ENCODE measurements at regions not wholly inside any gene's neighbourhood (a gene's known extent, or its start where the extent isn't known, plus 50 kb on each side); places are given as distances from the start of the nearest gene placed in this dataset.
"Not testable (repeated sequence)": the region's sequence is repeated elsewhere in the genome, so short reads cannot be mapped to it uniquely, and the experiment has no call there.

DNA sequence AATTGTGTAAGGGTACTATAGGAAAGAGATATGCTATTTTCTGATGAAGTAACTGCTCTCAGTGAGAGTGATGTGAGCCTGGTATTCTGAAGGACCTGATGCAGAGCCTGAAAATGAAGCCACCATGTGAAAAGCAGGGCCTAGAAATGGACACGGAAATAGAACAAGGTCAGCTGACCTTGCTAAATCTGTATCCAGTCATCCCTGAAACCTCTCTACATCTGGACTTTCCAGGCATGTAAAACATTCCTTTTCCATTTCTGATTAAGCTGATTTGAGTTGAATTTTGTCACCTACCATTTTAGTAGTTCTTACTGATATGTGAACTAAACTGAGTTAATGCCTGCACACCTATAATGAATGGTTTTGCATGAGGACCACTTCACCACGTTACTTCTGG, 72.4 kb upstream of the NEIL3 start:
- DNase-seq (ENCODE audit: insufficient read length, low spot score) (no peak), FAIRE-seq (no peak)
- TF ChIP-seq POLR2A (IDR thresholded peaks at IDR 0.05; ENCODE audit: low read depth, low read length), result no peak

DNA sequence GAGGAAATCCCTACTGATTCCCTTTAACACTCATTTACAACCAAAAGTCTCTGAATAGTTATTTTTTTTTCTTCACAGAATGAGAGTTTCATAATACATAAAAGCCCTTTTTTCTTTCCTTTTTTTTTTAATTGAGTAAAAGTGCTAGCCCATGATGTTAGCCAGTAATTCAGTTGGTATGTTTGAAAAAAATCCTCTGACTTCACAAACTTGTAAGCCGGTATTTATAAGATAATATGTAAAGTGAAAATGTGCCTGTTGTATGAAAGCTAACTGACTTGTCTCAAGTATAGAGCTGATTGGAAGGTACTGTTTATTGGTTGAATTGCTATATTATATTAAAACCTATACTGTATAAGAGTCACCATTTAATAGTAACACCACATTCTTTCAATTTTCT, 70.2 kb upstream of the NEIL3 start:
- no peak for FAIRE-seq
- DNase-seq (ENCODE audit: insufficient read length, low spot score), result no peak
- TF ChIP-seq POLR2A (IDR thresholded peaks at IDR 0.05; ENCODE audit: low read depth, low read length), result no peak

DNA sequence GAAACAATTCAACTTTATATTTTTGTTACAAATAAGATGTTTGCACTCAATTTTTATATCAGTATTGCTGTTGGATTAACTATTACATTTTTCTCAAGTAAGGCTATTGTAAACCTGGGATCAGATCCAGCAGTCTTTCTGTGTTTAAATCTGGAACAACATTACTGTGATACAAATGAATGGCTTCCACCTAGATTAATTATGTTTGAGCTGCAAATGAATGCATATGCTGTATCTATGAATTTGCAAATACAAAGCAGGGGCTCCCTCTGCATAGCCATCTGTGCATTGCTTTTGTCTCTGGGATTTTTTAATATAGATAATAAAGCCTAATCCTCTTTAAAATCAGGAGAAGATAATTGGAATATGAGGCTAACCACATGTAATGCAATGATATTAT, 69.8 kb upstream of the NEIL3 start:
- DNase-seq (ENCODE audit: insufficient read length, low spot score) (no peak), FAIRE-seq (no peak)
- no peak for TF ChIP-seq POLR2A (IDR thresholded peaks at IDR 0.05; ENCODE audit: low read depth, low read length)

DNA sequence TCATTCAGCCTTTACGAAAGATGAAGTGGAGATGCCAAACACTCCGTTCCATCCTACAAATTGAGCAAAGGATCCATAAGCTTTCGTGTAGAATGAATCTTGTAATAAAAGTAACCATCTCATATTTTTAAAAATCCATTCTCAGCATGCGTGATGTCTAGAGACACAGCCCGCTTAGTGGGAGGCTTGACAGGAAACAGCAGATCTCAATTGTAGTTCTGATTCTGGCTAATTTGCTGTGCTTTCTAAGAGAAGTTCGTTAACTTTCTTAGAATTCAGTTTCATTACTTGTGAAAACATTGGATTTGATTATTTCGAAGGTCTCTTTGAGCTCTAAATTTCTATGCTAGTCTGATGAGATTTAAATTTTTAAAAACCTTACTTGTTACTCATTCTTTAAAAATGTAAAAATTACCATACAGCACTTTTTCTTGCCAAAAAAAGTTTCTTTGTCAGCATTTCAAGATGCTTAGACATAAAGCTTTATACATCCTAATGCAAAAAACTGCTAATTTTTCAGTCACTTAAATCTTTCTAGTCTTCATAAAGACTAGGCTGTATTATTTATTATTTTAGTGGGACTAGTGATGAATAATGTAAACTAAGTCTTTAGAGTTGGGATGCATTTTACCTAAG, 66.9 kb upstream of the NEIL3 start:
- no peak for DNase-seq (ENCODE audit: insufficient read length, low spot score)
- TF ChIP-seq POLR2A (IDR thresholded peaks at IDR 0.05; ENCODE audit: low read depth, low read length), result no peak
- FAIRE-seq, result no peak

DNA sequence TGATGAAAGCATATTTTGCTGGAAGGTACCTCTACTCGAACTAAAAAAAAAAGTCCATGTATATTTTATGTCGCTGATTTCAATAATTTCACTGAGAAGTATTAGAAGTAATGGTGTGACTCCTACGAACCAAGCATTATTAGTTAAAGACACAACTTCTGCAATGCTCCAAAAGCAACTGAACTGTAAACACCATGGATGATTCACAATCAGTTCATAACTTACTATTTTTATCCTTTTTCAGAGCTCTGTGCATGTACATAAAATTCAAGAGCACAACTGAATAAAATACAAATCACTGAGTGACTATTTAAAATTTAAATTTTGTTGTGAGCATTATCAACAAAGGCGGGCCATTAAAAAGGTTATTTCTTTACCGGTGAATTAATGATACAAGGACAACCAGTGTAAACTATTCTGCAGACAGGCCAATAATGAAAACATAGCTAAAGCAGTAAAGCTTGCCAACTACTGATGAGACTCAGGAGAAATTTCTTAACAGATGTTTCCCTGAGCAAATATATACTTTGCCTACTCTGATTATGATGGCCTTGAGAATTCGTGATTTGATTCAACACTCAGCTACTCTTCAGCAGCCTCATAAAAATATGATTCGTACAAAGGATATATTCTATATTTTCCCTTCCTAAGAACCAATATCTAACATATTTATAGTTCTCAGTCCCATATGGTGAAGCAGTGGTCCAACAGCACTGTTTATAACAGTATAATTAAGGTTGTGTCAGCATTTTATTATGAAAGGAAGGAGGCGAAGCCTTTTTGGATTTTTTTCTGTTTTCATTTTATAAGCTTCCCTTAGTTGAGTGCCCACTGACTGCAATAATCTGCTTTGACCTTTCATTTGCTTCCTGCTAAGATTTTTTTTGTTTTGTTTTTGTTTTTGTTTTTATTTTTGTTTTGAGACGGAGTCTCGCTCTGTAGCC, 62.8 kb upstream of the NEIL3 start:
- no peak for TF ChIP-seq POLR2A (IDR thresholded peaks at IDR 0.05; ENCODE audit: low read depth, low read length)
- DNase-seq (ENCODE audit: insufficient read length, low spot score) (no peak), FAIRE-seq (no peak)

DNA sequence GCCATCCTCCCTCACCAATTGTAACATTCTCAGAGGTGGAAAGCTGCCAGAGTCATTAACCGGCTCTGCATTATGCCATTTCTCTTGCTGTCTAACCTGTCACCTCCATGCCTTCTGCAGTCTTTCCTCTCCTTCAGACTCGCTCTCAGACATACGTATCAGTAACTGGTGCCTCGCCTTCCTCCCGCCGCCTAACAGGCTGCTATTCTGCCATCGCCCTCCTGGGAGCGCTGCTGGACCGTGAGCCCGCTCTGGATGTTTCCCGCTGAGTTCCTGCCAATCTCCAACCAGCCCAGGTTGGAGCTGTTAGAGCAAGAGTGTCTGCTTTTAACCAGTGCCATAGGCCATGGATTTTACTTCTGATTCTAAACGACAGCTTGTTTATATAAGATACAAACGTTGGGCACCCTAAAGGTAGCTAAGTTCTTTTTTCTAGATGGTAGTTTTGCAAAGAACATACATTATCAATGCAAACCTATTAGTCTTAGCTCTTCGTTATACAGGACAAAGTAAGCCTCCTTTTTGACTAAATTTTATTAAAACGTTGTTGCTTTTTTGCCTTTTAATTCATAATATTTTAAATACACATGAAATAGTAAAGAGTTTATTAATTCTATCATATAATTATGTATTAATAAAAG, 59.5 kb upstream of the NEIL3 start:
- FAIRE-seq (peak; percentile 62), DNase-seq (ENCODE audit: insufficient read length, low spot score) (peak; percentile 24)
- TF ChIP-seq POLR2A (IDR thresholded peaks at IDR 0.05; ENCODE audit: low read depth, low read length), result no peak

DNA sequence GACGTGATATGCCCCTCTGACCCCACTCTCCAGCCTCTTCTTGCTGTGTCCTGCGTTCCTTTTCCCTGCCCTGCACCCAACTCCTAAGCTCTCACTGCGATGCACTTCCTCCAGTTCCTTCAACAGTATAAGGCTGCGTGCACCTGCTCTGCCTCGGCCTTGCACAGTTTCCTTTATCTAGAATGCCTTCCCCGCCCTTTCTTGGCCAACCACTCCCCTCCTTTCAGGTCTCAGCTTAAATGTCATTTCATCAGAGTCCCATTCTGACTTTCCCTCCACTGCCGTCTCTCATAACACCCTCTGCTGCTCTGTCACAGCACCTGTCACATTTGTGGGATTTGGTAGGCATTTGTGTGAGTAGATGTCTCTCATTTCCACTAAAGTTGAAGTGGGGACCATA, 58.4 kb upstream of the NEIL3 start:
- FAIRE-seq, result no peak
- no peak for TF ChIP-seq POLR2A (IDR thresholded peaks at IDR 0.05; ENCODE audit: low read depth, low read length)
- DNase-seq (ENCODE audit: insufficient read length, low spot score), result no peak

DNA sequence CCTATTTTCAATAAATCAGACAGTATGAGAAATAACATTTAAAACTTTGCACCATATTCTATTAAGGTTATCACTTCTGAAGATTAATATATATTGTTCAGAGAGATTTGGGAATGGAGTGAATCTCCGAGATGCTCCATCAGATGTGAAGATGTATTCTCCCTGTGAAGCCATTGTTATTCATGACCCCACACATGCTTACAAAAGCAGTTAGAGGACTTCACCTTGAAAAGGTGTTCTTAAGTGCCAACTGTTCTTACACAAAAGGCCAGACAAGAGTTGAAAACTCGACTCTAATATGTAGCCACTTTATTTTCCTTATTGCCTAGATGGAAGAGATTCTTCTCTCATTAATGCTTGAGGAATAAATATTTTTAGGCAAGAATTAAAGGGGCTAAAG, 54.3 kb upstream of the NEIL3 start:
- no peak for FAIRE-seq
- TF ChIP-seq POLR2A (IDR thresholded peaks at IDR 0.05; ENCODE audit: low read depth, low read length), result no peak

DNA sequence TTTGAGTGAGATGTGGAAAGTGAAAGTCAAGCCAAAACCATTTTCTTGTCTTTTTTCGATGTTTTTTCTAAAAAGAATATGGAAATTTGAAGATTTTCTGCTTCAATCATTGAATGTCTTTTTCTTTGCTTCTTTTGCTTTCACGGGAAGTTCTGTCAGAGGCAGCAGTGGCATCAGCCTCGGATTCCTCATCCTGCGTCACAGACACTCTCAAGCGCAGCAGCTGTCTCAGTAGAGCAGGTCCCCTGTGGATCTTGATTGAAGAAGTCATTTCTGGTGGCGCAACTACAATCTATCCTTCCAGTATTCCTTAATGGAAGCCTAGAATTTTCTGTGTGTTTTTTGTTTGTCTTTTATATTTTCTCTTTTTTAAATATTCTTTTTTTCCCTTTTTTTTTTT, 52.7 kb upstream of the NEIL3 start:
- TF ChIP-seq POLR2A (IDR thresholded peaks at IDR 0.05; ENCODE audit: low read depth, low read length), result no peak
- DNase-seq (ENCODE audit: insufficient read length, low spot score), result no peak

More for the DNA sequence above, 54.3 kb upstream of the NEIL3 start:
- no peak for DNase-seq (ENCODE audit: insufficient read length, low spot score)

DNA sequence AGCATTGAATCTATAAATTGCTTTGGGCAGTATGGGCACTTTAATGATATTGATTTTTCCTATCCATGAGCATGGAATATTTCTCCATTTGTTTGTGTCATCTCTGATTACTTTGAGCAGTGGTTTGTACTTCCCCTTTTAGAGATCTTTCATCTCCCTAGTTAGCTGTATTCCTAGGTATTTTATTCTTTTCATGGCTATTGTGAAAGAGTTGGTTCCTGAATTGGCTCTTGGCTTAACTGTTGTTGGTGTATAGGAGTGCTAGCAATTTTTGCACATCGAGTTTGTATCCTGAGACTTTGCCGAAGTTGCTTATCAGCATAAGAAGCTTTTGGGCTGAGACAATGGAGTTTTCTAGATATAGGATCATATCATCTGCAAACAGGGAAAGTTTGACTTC, 50.2 kb upstream of the NEIL3 start:
- not testable (repeated sequence) for FAIRE-seq; DNase-seq (ENCODE audit: insufficient read length, low spot score)

More for the DNA sequence above, 52.7 kb upstream of the NEIL3 start:
- no peak for FAIRE-seq
